PC-9 (cell line): ENCODE measurements at regions not wholly inside any gene's neighbourhood (a gene's known extent, or its start where the extent isn't known, plus 50 kb on each side); places are given as distances from the start of the nearest gene placed in this dataset.

Source experiments
- BruUV-seq: library from RNA; stranded (reverse); fragments of 400-500 nt; replicated peaks from 2 replicates; lab custom pipeline; 2021; lab: Mats Ljungman, UMichigan
- CTCF ChIA-PET: fragments of 300-600 bp; sonication (Branson Sonifier 250); formaldehyde crosslinking; loops from one replicate; lab custom pipeline; 2022; ENCODE audit warnings: antibody characterized with exemption; lab: Charles Lee
- POLR2A ChIA-PET: fragments of 300-600 bp; sonication (Branson Sonifier 250); formaldehyde crosslinking; loops from one replicate; lab custom pipeline; 2022; ENCODE audit warnings: antibody characterized with exemption; ENCODE audit not compliant: unreplicated experiment; lab: Charles Lee
- DNase-seq, 2 experiments: peaks; one replicate each; pipeline versions ENCODE4 v3.0.0 to v3.0.0-alpha.2; 2015 to 2022; ENCODE audit warnings: mixed read lengths in 1 of 2
- H2AFZ ChIP-seq: fragments of 200-600 bp; sonication (generic); 2 replicates; pipeline ENCODE4 v1.8.1; 2017; ENCODE audit warnings: antibody characterized with exemption
- H3F3A ChIP-seq: fragments of 200-600 bp; sonication (generic); 2 replicates; pipeline ENCODE4 v1.8.1; 2017; ENCODE audit warnings: antibody characterized with exemption, mild to moderate bottlenecking, low read depth; ENCODE audit not compliant: insufficient read depth
- H3K27ac ChIP-seq: fragments of 200-600 bp; sonication (generic); 2 replicates; pipeline ENCODE4 v1.6.1; 2016; ENCODE audit warnings: mixed run types
- H3K27me3 ChIP-seq: fragments of 200-600 bp; sonication (generic); 2 replicates; pipeline ENCODE4 v1.6.1; 2016; ENCODE audit warnings: low read depth, mixed run types; ENCODE audit not compliant: insufficient read depth
- H3K36me3 ChIP-seq: fragments of 200-600 bp; sonication (generic); 2 replicates; pipeline ENCODE4 v1.6.1; 2016; ENCODE audit warnings: low read depth, mixed run types
- H3K4me1 ChIP-seq: fragments of 200-600 bp; sonication (generic); replicated peaks from 2 replicates; pipeline ENCODE4 v1.6.1; 2016; ENCODE audit warnings: mixed run types; ENCODE audit not compliant: insufficient read depth
- H3K4me2 ChIP-seq: fragments of 200-600 bp; sonication (generic); 2 replicates; pipeline ENCODE4 v1.6.1; 2017; ENCODE audit warnings: mixed run types
- H3K4me3 ChIP-seq: fragments of 200-600 bp; sonication (generic); 2 replicates; pipeline ENCODE4 v1.6.1; 2016; ENCODE audit warnings: mixed run types
- H3K79me2 ChIP-seq: fragments of 200-600 bp; sonication (generic); 2 replicates; pipeline ENCODE4 v1.6.1; 2017; ENCODE audit warnings: low read depth, mixed run types
- H3K9me2 ChIP-seq: fragments of 200-600 bp; sonication (generic); 2 replicates; pipeline ENCODE4 v1.8.1; 2017; ENCODE audit warnings: mild to moderate bottlenecking; ENCODE audit not compliant: insufficient read depth
- H3K9me3 ChIP-seq: fragments of 200-600 bp; sonication (generic); 2 replicates; pipeline ENCODE4 v1.8.1; 2016; ENCODE audit warnings: low read depth; ENCODE audit not compliant: insufficient read depth
- H4K20me1 ChIP-seq: fragments of 200-600 bp; sonication (generic); 2 replicates; pipeline ENCODE4 v1.8.1; 2017; ENCODE audit not compliant: insufficient read depth
- CTCF ChIP-seq: fragments of 200-600 bp; sonication (generic); conservative IDR thresholded peaks from 2 replicates; pipeline ENCODE4 v1.6.1; 2017; ENCODE audit warnings: mixed run types, antibody characterized with exemption, mild to moderate bottlenecking, moderate library complexity
- EZH2 ChIP-seq: fragments of 200-600 bp; sonication (generic); IDR thresholded peaks from 2 replicates; pipeline ENCODE4 v1.8.0; 2017; ENCODE audit warnings: antibody characterized with exemption, low read depth
- intact Hi-C: fragments of 100-400 bp; cut with micrococcal nuclease; formaldehyde crosslinking; loops from one replicate; pipeline ENCODE4 v1.10.0; 2022; ENCODE audit not compliant: unreplicated experiment

- H3K27me3 ChIP-seq = peaks cover 46% of the 10 kb centered on the region
- no peaks in the 10 kb centered on the region for H4K20me1 ChIP-seq
- TF ChIP-seq CTCF = no peak
- TF ChIP-seq EZH2 = no peak
- peak overlapping the region; percentile 2; the same call in 1 of the 2 replicates for H3K4me2 ChIP-seq
- H2AFZ ChIP-seq = no peak overlapping the region
- BruUV-seq = no TSS peak
- POLR2A ChIA-PET = no interaction called here
- H3K27ac ChIP-seq = no peak overlapping the region
- DNase-seq = no peak
- H3K4me1 ChIP-seq = no peaks in the 10 kb centered on the region
- no peaks in the 10 kb centered on the region for H3K9me2 ChIP-seq
- intact Hi-C loops = no loop called here
- no peaks in the 10 kb centered on the region for H3K79me2 ChIP-seq
- H3K9me3 ChIP-seq = no peaks in the 10 kb centered on the region
- H3F3A ChIP-seq = no peaks in the 10 kb centered on the region
- H3K4me3 ChIP-seq = no peak overlapping the region
- no peaks in the 10 kb centered on the region for H3K36me3 ChIP-seq
- CTCF ChIA-PET = no interaction called here
Measured at GRCh38 chr15:80333261-80333660, 70.9 kb upstream of the ARNT2 start.

- DNase-seq = no peak
- Histone ChIP-seq H3K4me1 (no peaks in the 10 kb centered on the region), H3K9me3 (no peaks in the 10 kb centered on the region), H3F3A (no peaks in the 10 kb centered on the region), H3K27me3 (peaks cover 58% of the 10 kb centered on the region), H3K4me2 (no peak overlapping the region), H3K9me2 (no peaks in the 10 kb centered on the region), H3K4me3 (no peak overlapping the region), H2AFZ (no peak overlapping the region), H4K20me1 (no peaks in the 10 kb centered on the region), H3K79me2 (no peaks in the 10 kb centered on the region), H3K36me3 (no peaks in the 10 kb centered on the region), H3K27ac (no peak overlapping the region)
- ChIA-PET POLR2A (no interaction called here), CTCF (no interaction called here)
- intact Hi-C loops = no loop called here
- TF ChIP-seq CTCF (no peak), EZH2 (no peak)
- no TSS peak for BruUV-seq
Measured at GRCh38 chr15:80334521-80334920, 69.7 kb upstream of the ARNT2 start.

GRCh38 chr15:80339601-80340000 lies 64.6 kb upstream of the ARNT2 start:
- Histone ChIP-seq H3K9me3 (no peaks in the 10 kb centered on the region), H3K27ac (no peak overlapping the region), H3K79me2 (no peaks in the 10 kb centered on the region), H2AFZ (no peak overlapping the region), H3F3A (no peaks in the 10 kb centered on the region), H3K9me2 (no peaks in the 10 kb centered on the region), H4K20me1 (no peaks in the 10 kb centered on the region), H3K4me2 (no peak overlapping the region), H3K4me3 (no peak overlapping the region), H3K4me1 (no peaks in the 10 kb centered on the region), H3K27me3 (peaks cover 86% of the 10 kb centered on the region), H3K36me3 (no peaks in the 10 kb centered on the region)
- intact Hi-C loops = no loop called here
- TF ChIP-seq CTCF (no peak), EZH2 (no peak)
- no TSS peak for BruUV-seq
- POLR2A ChIA-PET = no interaction called here
- CTCF ChIA-PET = no interaction called here
- no peak for DNase-seq
